GM19025 (cell line): ENCODE measurements at regions not wholly inside any gene's neighbourhood (a gene's known extent, or its start where the extent isn't known, plus 50 kb on each side); places are given as distances from the start of the nearest gene placed in this dataset.
A peak's percentile ranks its signal among the peaks of the same experiment; 100 is the strongest.
"Not testable (repeated sequence)": the region's sequence is repeated elsewhere in the genome, so short reads cannot be mapped to it uniquely, and the experiment has no call there.

ENCODE experiments used
- ATAC-seq: cut with Tn5 transposase; IDR thresholded peaks from one replicate; pipeline ENCODE4 v1.9.1; 2021; ENCODE audit warnings: mild to moderate bottlenecking, low read depth, moderate library complexity; ENCODE audit not compliant: unreplicated experiment

DNA sequence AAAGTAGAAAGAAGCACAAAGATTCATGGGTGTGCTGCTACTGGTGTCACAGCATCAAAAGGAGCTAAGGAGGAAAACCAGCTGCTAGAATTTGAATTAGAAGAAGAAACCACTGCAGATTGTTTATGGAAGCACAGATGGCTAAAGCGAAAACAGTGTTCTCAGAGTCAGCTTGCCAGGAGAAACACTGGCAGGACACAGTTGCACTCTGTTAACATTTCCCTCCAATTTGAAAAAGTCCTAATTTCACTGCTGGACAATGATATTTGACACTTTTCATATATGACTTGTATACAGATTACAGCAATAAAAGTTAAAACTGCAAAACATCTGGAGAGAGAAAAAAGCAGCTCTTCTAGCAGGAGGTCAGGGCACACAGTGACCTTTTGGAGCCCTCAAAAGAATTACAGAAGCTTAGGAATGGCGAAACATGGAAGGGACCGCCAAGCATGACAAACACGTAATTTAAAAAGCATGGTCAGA lies 314.5 kb downstream of the COL12A1 start:
- ATAC-seq, result no peak

DNA sequence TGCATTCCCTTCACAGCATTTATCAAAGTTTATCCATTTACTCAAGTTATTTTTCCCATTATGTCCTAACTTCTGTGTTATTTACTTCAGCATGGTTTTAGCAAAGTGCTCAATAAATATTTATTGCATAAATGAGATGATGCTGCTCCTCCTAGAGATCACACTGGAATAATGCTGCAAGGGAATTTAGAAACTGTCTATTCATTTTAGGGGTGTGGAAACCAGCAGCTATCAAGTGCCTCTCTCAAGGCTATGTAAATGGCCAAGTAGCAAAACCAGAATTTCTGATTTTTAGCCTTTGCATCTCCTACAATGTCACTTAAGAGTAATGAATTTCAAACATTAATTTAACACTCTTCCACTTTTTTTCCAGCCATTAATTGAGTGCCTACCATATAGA lies 316.2 kb downstream of the COL12A1 start:
- no peak for ATAC-seq

DNA sequence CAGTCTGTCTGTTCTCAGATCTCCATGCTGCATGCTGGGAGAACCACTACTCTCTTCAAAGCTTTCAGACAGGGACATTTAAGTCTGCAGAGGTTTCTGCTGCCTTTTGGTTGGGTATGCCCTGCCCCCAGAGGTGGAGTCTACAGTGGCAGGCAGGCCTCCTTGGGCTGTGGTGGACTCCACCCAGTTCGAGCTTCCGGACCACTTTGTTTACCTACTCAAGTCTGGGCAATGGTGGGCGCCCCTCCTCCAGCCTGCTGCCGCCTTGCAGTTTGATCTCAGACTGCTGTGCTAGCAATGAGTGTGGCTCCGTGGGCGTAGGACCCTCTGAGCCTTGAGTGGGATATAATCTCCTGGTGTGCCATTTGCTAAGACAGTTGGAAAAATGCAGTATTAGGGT lies 317.1 kb downstream of the COL12A1 start:
- not testable (repeated sequence) for ATAC-seq

DNA sequence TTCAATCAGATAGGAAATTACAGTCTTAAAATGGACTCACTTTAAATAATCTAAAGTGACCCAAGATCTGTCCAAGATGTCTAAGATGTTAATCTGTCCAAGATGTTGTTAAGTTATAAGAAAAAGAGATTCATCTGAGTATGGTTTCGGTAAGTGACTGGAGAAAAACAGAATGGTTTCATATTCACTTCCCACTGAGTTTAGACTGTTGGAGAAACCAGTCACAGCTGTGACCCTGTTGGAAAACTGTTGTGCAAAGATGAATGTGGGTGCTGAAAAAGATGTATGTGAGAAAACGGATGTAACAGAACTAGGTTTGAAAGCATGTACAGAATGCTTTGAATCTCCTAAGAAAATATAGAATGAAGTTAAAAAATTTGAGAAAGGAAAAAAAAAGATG lies 325.9 kb downstream of the COL12A1 start:
- no peak for ATAC-seq

DNA sequence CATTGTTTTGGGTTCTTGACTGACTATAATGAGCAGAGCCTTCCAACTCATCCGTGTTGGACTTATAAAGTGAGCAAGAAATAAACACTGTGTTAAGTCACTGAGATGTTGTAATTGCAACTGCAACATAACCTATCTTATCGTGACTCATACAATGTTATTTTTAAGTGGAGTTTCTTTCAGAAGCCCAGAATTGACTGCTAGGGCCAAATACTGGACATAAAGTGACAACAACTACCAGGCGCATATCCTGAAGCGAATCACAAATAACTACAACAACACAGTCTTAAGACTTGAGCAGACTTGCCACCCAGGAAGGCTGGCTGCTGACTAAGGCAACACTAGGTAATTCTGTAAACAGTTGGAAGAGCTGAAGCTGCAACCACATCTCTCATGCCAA lies 326.6 kb downstream of the COL12A1 start:
- no peak for ATAC-seq

DNA sequence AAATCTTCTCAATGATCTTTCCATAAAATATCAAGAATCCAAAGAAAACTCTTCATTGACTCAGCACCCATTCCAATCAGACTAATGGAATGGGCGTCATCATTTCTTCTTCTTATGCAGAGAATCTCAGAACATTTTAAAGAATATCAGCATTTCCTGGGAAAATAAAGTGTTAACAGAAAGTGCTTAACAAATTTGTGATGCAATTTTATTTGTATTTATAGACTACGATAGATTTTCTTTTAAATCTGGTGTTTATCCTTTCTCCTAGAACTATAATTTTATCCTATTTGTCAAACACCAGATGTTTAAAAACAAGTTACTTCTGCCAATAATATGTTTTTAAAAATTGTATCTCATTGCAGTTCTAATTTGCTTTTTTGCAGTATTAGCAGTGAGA lies 330.7 kb downstream of the COL12A1 start:
- ATAC-seq, result no peak

DNA sequence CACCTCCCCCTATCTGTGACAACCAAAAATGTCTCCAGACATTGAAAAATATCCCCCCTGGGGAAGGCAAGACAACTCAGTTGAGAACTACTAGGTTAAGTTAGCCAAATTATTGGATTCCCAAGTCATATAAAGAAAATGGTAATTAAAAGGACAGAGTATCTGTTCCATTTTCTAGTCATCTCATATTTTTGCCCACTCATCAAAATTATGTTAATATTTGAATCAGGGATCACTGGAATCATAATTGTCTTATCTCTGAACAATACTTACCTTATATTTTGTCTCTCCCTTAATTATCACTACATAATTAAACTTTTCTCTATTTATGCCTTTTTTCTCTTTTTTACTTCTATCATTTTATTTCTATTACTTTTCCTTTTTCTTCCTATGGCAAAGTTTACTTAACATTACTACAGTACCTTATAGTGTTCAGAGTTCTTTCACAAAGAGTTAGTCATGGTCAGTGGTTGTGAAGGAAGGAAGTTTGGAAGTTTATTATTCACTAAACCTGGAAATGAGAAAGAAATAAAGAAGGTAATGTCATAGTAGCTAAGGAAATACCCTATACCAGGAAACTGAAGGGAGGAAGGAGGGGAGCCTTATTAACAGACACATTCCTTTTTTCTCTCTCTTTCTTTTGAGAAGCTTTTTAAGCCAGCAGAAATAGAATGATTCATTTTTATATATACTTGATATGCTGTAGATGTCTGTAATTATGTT lies 332.9 kb downstream of the COL12A1 start:
- ATAC-seq, result no peak

DNA sequence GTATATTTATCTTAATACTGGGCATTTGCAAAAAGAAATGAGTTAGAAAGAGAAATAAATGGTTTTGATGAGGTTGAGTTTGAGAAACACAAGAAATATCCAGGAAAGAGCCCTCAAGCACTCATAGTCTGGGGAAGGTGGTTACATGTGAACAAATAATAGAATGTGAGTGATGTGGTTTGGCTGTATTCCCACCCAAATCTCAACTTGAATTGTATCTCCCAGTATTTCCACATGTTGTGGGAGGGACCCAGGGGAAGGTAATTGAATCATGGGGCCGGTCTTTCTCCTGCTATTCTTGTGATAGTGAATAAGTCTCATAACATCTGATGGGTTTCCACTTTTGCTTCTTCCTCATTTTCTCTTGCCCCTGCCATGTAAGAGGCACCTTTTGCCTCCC lies 334.1 kb downstream of the COL12A1 start:
- ATAC-seq, result no peak

DNA sequence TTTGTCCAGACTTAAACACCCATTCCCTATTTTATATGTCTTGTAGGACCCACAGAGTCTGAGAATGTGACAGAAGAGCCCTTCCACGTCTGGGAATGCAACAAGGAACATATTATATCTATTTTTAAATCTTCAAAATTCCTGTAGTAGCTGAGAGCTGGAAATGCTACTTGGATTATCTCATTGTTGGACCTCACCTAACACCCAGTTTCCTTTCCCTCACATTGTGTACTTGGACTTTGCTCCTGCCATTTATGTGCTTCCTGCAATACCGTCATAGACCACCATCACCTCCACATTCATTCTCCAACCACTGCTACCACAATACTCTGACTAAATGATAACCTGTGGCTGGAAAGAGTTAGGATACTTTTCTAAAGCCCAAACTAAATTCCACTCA lies 335.4 kb downstream of the COL12A1 start:
- no peak for ATAC-seq

DNA sequence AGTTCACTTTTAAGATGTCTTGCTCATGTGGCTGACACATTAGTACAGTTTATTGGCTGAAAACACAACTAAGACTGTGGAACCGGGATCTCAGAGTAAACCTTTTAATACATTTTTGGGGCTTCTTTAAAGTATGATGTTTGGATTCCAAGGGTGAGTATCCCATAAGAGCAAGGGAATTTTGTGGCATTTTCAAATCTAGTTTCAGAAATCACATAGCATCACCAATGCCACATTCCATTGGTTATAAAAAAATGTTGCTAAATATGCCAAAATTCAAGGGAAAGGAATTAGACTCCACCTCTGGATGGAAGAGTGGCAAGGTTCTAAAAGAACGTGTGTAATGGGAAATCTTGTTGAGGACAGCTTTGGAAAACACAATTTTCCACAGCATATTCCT lies 338.6 kb downstream of the COL12A1 start:
- ATAC-seq, result no peak

DNA sequence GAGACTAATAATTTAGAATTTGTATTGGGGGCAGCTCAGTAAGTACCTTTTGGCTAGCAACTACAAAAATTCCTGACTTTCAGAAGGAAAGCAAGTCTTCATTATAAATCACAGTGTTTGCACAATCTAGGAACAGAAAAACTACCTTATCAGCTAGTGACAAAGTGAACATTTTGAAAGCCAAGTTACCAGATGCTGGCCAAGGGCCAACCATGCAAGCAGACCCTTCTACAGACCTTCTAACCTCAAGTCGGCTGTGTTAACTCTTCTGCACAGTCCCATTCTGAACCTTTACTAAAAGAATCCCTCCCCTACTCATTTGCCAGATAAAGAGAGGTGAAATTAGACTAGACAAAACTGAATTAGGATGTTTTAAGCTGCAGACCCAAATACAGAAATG lies 341.9 kb downstream of the COL12A1 start:
- no peak for ATAC-seq

DNA sequence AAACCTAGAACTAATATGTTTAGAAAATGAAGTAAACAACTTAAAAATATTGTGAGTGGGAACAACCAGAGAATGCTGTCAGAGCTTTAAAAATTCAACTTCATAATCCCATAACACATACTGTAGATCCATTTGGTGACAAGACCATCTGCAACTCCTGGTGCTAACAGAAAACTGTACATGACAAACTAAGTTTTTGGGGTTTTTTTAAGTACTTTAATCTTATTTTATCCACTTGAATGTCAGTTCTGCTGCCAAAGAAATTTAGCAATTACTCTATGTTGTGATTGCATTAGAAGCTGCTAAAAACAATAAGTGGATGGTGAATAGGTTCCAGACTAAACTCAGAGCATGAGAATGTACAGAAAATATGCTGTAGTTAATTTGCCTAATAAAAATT lies 345.4 kb downstream of the COL12A1 start:
- ATAC-seq, result no peak

DNA sequence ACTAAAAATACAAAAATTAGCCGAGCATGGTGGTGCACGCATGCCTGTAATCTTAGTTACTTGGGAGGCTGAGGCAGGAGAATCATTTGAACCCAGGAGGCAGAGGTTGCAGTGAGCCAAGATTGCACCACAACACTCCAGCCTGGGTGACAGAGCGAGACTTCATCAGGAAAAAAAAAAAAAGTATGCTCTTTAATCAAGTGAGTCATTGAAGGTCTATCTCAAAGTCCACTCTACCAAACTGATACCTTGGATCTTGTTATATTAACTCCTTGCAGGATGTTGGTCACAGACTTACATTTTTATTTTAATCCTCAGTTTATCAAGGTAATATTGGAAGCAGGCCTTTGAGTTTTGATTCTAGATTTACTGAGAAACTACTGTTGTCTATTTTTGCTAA lies 348.7 kb downstream of the COL12A1 start:
- no peak for ATAC-seq

DNA sequence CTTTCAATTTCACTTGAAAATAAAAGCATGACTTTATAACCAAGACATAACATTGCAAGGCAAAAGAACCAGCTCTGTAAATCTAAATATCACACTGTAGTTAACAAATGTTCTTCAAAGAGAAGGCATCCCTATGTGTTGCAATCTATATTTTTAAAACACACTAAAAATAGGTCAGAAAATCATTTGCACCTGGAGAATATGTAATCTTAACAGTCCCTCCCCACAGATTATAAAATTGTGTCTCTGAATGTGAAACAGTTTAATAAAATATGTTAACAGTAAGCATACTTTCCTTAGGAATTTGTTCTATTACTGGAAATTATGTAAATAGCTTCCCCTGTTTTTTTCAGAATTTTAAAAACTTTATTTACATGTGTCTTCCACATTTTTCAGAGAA lies 351.9 kb downstream of the COL12A1 start:
- no peak for ATAC-seq

DNA sequence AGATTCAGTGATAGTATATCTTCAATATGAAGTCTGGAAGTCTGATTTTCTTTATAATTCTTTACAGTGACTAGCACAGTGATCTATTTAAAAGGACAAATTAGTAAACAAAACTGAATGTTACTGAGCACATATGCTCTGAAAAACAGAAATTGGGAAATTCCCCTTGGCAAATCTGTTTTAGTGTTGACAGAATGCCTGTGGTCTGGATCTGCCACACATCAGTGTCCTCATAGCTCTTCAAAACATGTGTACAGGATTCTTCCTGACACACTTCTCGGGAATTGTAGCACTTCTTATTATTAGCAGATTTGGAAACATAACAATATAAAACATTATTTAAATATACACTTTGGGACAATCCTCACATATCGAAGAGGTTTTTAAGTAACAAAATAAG lies 354.3 kb downstream of the COL12A1 start:
- no peak for ATAC-seq

DNA sequence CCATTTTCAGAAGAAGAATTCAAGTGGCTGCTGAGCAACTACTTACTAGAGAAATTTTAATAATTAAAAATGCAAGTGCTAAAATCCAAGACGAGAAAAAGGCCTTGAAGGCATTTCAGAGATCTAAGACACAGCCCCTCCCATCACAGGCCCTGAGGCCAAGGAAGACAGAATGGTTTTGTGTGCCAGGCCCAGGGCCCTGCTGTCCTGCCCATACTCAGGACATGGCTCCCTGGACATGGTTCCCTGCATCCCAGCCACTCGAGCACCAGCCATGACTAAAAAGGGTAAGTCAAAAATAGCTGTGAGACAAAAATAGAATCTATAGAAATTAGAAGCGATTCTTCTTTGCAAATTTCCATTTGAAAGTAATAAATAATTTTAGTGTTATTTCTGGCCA lies 364.9 kb downstream of the COL12A1 start:
- no peak for ATAC-seq

DNA sequence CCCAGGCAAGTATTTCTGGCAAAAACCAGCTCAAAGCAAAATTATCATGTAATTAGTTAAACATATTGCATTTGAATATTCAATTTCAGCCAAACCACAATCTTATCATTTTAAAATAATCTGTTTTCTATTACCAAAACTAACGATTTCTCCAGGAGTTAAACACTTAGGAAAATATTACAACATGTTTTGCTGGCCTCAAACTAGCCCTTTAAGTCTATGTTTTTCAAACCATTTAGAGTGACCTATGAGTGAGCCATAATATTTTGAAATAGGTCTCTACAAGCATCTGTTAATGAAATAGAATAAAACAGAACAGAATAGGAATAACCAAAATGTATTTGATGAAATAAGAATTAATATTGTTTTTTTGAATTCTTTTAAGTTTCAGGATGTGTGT lies 370.9 kb downstream of the COL12A1 start:
- no peak for ATAC-seq

DNA sequence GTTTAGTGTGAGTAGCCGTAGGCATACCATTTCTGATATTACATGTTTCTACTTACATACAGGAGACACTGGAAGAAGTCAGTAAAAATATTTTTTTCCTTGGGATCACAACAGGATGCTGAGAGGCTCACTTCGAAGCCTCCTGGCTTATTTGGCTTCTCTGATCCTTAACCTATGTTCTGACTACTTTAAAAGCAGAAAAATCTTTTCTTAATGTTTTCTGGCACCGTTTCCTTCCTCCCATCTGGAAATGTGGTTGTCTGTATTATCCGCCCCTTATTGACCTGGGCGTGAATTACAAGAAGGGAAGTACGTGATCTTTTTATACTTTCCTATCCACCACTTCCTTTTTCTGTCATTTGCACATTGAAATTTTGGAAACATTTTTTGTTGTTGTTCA lies 379.6 kb downstream of the COL12A1 start:
- no peak for ATAC-seq

DNA sequence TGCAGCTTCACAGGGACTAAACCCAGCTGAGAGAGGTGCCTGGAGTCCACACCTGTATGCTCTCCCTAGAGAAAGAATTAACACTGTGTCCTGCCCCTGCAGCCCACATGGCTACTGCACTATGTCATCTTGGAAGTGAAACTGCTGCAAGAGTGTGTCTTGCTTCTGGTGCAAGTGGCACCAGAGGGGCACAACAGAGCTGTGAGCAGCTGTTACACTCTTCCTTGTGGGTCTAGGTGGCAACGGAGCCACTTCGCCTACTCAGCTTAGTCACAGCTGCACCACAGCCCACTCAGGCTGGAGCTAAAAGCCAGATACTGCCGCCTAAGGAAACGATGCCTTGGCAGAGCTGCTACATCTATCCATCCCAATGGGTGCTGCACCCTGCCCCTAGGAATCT lies 391.4 kb downstream of the COL12A1 start:
- peak; percentile 81 for ATAC-seq

DNA sequence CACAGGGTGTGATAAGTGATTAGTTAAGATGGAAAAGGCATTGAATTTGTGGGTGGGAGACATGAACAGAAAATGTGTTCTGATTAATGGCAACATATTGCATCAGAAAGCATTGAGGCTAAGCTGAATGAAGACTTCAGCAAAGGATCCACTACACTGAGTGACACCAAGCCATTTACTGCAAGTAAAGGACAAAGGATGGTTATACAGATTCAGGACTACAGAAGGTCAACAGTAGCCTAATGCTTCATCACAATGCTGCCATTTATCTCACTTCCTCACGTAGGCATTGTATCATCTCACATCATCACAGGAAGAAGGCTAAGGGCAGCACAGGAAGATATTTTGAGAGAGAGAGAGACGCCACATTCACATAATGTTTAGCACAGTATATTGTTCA lies 398.2 kb downstream of the COL12A1 start:
- ATAC-seq, result no peak

DNA sequence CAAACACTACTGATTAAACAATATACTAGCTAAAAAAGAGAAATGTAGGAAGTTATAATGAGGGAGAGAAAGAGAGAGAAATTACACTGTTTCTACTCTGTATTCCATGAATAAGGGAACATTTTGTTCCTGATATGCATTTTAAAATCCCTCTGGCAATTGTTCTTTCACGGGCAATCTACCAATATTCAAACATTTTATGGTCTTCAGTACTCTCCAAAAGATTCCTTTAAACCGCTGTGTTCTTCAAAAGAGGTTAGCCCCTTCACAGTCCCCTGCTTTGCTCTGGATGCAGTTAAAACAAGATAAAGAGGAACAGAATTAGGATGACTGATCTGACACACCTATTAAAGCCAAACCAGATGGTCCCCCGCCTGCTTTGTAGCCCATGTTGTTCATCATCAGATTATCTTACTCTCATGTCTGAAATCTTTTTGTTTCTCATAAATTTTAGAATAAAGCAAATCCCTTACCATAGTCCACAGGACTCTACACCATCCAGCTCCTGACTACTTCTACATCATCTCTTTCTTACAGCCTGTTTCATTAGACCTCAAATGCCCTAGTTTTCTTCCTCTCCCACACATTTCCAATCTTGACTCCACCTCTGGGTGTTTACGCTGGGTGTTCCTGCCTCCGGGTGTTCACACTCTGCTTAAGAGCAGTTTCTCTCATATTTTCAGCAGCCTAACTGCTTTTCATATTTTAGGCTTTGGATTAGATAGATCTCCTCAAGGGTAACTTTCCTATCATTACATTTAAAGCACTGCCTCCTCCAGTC lies 399.7 kb downstream of the COL12A1 start:
- no peak for ATAC-seq

DNA sequence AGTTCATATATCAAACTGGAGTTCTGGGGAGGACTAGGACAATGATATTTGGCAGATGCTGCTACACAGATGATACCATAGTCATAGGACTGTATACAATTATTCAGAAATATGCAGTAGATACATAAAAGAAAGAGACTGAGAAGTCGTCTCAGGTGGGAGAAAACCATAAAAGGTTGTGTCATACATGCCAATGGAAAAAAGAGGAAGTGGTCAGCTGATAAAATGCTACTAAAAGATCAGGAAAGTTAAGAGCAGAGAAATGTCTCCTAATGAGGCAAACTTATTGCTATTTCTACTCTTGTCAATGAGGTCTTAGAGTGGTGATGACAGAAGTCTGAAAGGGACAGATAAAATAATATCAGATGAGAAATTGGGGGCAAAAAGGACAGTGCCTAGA lies 407.6 kb downstream of the COL12A1 start:
- ATAC-seq, result no peak
